ENCODE measurements at regions not wholly inside any gene's neighbourhood (a gene's known extent, or its start where the extent isn't known, plus 50 kb on each side); places are given as distances from the start of the nearest gene placed in this dataset.

GRCh38 chr21:35529171-35529863, 480.2 kb upstream of the RUNX1 start:
- TF ChIP-seq, protein P1, sequence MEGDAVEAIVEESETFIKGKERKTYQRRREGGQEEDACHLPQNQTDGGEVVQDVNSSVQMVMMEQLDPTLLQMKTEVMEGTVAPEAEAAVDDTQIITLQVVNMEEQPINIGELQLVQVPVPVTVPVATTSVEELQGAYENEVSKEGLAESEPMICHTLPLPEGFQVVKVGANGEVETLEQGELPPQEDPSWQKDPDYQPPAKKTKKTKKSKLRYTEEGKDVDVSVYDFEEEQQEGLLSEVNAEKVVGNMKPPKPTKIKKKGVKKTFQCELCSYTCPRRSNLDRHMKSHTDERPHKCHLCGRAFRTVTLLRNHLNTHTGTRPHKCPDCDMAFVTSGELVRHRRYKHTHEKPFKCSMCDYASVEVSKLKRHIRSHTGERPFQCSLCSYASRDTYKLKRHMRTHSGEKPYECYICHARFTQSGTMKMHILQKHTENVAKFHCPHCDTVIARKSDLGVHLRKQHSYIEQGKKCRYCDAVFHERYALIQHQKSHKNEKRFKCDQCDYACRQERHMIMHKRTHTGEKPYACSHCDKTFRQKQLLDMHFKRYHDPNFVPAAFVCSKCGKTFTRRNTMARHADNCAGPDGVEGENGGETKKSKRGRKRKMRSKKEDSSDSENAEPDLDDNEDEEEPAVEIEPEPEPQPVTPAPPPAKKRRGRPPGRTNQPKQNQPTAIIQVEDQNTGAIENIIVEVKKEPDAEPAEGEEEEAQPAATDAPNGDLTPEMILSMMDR (IDR thresholded peaks at IDR 0.05; ENCODE audit: insufficient read depth, low read length) = no peak
- TF ChIP-seq POLR2AphosphoS5 (IDR thresholded peaks at IDR 0.05; ENCODE audit: low read depth) = no peak
- no peak for TF ChIP-seq GABPA (IDR thresholded peaks at IDR 0.05; ENCODE audit: low read depth)
- TF ChIP-seq, protein P2, sequence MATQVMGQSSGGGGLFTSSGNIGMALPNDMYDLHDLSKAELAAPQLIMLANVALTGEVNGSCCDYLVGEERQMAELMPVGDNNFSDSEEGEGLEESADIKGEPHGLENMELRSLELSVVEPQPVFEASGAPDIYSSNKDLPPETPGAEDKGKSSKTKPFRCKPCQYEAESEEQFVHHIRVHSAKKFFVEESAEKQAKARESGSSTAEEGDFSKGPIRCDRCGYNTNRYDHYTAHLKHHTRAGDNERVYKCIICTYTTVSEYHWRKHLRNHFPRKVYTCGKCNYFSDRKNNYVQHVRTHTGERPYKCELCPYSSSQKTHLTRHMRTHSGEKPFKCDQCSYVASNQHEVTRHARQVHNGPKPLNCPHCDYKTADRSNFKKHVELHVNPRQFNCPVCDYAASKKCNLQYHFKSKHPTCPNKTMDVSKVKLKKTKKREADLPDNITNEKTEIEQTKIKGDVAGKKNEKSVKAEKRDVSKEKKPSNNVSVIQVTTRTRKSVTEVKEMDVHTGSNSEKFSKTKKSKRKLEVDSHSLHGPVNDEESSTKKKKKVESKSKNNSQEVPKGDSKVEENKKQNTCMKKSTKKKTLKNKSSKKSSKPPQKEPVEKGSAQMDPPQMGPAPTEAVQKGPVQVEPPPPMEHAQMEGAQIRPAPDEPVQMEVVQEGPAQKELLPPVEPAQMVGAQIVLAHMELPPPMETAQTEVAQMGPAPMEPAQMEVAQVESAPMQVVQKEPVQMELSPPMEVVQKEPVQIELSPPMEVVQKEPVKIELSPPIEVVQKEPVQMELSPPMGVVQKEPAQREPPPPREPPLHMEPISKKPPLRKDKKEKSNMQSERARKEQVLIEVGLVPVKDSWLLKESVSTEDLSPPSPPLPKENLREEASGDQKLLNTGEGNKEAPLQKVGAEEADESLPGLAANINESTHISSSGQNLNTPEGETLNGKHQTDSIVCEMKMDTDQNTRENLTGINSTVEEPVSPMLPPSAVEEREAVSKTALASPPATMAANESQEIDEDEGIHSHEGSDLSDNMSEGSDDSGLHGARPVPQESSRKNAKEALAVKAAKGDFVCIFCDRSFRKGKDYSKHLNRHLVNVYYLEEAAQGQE (IDR thresholded peaks at IDR 0.05; ENCODE audit: insufficient replicate concordance, low read depth) = no peak

Data from HL-60 (cell line).